DMS53 (cell line): ENCODE measurements at regions not wholly inside any gene's neighbourhood (a gene's known extent, or its start where the extent isn't known, plus 50 kb on each side); places are given as distances from the start of the nearest gene placed in this dataset.

Experiments used
- DNase-seq: peaks from one replicate; lab custom pipeline; 2025; lab: John Stamatoyannopoulos, UW

DNA sequence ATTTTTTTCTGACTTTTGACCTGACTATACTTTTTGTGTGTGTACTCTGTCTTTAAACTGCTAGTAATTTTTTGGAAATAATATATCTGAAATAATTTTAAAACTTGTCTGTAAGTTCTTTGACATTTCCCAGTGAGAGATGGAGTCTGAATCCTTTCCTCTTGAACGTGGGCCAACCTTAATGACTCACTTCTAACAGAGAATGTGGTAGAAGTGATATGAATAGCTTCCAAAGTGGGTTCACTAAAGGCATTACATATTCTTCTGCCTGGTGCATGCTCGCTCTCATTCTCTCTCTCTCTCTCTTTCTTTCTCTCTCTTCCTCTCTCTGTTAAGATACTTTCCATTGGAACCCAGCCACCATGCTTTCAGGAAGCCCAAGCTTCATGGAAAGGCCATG is 108.7 kb upstream of the FERMT1 start:
- no peak for DNase-seq

DNA sequence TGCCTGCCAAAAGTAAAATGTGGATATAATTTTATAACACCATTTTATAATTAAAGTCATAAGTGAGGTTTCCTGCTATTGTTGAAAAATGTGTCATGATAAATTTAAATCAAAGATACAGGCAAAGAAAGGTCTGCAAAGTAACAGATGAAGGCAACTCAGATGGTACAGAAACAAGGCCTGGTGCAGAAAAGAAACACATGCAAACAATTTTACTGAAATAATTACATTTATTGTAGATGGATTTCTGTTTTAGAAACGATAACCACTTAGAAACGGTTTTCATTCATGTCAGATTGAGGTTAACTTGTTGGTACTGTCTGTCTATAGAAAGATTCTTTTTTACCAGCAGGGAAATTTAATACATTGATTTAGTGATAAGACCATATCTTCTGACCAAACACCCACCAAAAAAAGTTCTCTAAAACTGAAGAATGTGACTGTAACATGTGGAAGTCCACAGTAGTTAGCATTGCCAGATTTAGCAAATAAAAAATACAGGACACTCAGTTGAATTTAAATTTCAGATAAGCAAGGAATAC is 105.5 kb upstream of the FERMT1 start:
- no peak for DNase-seq

DNA sequence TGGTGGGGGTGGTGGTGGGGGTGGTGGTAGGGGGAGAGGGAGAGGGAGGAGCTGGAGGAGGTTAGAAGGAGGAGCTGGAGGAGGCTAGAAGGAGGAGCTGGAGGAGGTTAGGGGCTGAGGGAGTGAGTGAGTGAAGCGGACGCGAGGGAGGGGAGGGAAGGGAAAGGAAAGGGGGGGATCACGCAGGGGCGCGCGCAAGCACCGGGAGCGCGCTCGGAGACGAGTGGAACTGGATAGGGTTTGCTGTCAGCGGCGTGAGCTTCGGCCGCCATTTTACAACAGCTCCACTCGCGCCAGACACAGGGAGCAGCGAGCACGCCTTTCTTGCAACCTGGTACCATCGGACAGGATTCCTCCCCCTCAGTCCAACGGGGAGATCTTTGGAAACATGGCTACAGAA is 90.5 kb upstream of the FERMT1 start:
- no peak for DNase-seq

DNA sequence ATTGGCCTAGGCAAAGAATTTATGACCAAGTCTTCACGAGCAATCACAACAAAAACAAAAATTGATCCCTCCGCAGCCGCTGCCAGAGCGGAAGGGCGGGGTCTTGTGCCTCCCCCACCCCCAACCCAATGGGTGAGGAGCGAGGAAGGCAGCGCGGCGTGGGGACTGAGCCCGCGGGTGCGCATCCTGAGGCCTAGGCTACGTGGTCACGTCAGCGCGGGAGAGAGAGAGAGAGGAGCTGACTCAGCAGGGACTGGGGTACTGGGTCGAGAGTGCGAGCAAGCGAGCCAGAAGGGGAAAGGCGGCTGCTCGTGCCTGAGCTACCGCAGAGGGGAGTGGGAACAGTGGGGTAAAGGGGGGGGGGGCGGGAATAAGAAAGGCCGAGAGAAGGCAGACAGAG is 90.1 kb upstream of the FERMT1 start:
- DNase-seq, result no peak

DNA sequence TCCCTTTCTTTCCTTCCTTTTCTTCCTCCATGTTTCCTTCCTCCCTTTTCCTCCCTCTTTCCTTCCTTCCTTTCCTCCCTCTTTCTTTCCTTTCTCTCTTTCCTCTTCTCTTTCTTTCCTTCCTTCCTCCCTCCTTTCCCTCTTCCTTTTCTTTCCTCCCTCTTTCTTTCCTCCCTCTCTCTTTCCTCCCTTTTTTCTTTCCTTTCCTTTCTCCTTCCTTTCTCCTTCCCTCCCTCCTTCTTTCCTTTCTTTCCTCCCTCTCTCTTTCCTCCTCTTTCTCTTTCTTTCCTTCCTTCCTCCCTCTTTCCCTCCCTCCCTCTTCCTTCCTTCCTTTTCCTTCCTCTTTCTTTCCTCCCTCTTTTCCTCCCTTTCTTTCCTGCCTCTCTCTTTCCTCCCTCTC is 86.3 kb upstream of the FERMT1 start:
- no peak for DNase-seq

DNA sequence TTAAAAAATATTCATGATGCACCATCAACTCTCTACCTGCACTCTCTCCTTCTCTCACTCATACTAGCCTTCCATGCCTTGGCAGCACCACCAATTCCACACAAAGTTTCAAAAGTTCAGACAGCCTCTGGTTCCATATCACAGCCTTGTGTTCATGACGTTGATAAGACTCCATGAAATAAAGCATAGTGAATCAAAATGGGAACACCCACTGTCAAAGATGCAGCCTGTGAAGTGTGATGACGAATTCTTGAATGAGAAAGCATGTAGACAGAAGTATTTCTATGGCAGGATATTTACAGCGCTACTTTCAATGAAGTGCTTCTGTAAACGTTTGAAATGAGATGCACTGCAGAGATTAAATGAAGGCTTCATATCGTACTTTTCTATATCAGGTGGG is 77.3 kb upstream of the FERMT1 start:
- DNase-seq, result no peak

DNA sequence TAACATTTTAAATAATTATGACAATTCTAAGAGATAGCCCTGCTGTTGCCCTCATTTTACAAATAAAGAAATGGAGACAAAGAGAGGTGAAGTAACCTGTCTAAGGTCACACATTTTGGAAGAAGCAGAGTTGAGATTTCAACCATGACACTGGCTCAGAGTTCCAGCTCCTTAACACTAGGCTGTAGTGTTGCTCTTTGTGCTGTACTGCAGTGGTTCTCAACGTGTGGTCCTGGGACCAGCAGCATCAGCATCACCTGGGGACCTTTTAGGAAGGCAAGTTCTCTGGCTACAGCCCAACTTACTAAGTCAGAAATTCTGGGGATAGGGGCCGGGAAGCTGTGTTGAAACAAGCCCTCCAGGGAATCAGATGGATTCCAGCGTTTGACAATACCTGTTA is 62.4 kb upstream of the FERMT1 start:
- DNase-seq, result peak; percentile 25

DNA sequence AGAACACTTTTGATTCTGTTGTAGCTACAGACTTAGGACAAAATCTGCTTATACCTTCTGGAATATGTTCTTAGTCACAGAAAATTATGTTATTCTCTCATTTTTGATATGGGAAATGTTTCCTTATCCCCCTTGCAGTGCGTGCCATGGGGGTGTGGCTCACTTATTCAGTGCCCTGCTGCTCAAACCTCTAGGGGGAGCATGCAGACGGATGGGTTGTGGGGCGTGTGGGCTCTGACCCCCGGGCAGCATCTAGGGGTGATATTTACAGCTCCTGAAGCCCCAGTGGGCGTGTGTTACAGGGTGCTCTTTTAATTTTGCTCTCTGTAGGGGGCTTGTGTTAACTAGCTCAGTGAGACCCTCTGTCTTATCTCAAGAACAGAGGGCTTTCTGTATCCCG is 61.3 kb upstream of the FERMT1 start:
- DNase-seq, result peak; percentile 6

DNA sequence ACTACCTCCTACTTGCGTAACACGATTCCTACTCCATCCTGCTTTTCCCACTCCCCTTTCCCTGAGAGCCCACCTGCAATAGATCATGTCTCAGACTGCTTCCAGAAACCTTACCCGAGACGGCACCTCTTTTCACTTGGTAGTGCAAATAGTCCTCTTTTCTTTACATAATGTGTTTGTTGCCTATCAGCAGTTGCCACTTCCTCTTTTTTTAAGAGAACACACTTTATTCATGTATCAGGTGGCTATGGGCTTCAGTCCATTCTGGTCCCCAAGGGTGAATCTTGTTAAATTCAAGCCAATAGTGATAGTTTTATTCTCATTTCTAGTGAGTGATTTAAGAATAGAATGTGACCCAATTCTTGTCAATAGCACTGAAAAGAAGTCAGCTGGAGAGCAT is 57.7 kb upstream of the FERMT1 start:
- DNase-seq, result no peak

DNA sequence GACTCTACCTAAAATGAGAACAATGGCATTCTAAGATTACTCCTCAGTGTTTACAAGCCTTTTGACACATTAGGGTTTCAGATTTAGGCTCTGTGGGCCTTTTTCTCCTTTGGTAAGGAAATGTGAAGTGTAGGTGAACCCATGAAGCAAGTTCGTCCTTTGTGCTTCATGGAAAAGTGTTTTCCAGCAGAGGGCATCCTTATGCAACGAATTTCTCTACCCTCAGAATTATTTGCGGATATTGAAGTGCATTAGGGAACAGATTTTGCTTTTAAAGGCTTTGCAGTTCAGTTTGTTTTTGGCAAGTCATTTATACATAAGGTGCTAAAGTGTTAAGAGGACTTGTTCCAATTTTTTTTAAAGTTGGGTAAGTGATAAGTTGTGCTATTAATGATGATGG is 55.7 kb upstream of the FERMT1 start:
- peak; percentile 68 for DNase-seq

DNA sequence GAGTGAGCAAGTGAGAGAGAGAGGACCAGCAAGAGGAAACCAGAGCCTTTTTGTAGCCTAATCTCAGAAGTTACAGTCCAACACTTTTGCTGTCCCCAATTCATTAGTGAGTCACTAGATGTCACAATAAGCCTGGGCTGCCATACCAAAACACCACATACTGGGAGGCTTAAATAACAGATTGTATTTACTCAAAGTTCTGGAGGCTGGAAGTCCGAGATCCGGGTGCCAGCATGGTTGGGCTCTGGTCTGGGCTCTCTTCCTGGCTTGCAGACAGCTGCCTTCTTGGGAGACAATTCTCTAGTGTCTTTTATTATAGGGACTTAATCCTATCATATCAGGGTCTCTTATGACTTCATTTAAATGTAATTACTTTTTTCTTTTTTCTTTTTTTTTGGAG is 50.7 kb upstream of the FERMT1 start:
- no peak for DNase-seq
